ENCODE measurements at regions not wholly inside any gene's neighbourhood (a gene's known extent, or its start where the extent isn't known, plus 50 kb on each side); places are given as distances from the start of the nearest gene placed in this dataset.
"Not testable (repeated sequence)": the region's sequence is repeated elsewhere in the genome, so short reads cannot be mapped to it uniquely, and the experiment has no call there.

DNA sequence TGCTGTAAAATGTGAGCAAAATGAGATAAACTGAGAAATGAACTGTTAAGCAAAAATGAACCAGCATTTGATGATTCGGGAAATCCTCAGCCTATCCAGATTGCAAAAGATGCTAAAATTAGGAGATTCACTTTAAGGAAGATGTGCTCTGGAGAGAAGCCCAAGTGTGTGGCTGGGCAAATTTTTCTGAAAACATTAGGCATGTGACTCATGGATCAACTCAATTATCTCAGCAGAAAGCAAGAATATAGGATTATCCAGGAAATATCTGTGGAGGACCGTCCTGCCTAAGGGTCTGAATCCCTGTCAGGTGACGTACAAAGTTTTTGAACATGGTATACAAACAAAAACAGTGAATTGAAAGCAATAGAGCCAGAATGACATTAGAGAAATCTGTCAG, 1268.3 kb upstream of the TMEFF2 start:
- POLR2A ChIA-PET, result no interaction called here

DNA sequence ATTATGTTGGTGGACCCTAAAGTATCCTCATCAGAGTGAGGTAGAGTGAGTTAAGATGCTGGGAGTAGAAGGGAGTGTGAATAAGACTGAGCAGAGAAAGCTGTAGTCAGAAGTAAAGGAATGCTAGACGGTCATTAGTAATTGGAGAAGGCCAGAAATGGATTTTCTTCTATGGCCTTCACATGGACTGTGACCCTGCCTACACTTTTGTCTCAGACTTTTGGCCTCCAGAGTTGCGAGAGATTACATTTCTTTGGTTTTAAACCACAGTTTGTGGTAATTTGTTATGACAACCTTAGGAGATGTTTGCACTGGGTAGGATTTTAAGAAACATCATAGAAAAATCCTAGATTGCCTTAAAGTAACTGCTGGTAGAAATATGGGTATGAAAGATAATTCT, 1267.7 kb upstream of the TMEFF2 start:
- ChIA-PET POLR2A (no interaction called here), CTCF (no interaction called here)

More for the DNA sequence above, 1268.3 kb upstream of the TMEFF2 start:
- CTCF ChIA-PET, result no interaction called here

DNA sequence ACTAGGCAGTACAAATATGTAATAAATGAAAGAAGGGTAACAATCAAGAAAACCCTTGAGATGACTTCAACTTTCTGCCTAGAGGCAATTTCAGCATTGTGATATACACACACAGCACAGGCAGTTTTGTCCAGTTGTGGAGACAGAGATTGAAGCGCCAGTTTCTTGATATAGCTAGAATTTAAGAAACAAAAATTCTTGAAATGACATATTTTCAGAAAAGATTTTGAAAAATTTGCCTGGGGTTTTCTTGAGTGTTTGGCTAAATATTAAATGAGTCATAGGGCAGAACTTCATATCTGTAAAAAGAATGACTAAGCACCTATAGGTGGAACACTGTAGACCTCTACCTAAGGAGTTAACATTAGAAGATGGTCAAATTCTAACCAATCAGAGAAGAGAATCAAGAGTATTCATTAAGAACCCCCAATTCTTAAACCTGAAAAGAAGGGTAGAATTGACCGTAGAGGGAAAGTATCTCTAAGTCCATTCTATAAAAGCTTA, 1266.8 kb upstream of the TMEFF2 start:
- POLR2A ChIA-PET, result no interaction called here
- CTCF ChIA-PET, result no interaction called here

DNA sequence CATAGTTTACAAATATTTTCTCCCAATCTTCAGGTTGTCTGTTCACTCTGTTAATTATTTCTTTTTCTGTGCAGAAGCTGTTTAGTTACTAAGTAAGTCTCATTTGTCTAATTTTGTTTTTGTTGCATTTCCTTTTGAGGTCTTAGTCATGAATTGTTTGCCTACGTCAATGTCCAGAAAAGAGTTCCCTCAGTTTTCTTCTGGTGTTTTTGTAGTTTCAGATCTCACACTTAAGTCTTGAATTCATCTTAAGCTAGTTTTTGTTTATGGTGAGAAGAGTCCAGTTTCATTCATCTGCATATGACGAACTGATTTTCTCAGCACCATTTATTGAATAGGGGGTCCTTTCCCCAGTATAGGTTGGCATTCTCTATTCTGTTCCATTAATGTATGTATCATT, 1252.2 kb upstream of the TMEFF2 start:
- POLR2A ChIA-PET, result no interaction called here
- CTCF ChIA-PET, result no interaction called here

DNA sequence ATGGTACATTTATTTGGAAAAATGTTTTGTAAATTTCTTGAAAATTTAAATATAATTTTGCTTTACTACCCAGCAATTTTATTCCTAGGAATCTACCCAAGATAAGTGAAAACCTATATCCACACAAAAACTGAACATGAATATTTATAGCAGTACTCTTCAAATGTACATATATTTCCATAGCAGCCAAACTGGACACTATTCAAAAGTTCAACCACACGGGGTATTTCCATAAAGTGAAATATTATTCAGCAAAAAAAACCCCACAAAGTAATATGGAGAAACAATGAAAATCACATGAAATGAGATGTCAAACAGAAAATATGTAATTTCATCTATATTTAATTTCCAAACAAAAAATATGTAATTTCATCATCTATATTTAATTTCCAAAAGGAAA, 1247.6 kb upstream of the TMEFF2 start:
- CTCF ChIA-PET, result no interaction called here
- POLR2A ChIA-PET, result no interaction called here

DNA sequence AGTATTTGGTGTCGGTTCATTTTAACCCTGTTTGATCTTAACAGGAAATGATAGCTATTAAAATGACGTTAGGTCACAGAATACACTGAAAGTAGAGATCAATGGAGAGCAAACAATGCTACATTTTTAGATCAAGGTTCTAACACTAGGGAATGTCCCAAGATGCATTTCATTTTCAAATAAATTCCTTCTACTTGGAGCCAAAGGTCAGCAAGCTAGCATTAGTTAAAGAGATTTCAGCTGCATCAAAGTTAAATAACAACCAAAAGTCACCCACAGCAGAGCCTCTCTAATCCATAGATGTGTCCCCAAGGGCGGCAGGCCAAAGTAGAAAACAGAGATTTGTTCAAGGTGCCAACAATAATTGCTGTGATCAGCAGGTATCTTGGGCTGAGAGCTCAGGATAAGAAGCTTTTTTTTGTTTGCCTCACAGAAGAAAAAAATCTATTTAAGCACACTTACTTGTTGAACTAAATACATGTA, 1233.6 kb upstream of the TMEFF2 start:
- CTCF ChIA-PET, result no interaction called here
- POLR2A ChIA-PET, result no interaction called here

DNA sequence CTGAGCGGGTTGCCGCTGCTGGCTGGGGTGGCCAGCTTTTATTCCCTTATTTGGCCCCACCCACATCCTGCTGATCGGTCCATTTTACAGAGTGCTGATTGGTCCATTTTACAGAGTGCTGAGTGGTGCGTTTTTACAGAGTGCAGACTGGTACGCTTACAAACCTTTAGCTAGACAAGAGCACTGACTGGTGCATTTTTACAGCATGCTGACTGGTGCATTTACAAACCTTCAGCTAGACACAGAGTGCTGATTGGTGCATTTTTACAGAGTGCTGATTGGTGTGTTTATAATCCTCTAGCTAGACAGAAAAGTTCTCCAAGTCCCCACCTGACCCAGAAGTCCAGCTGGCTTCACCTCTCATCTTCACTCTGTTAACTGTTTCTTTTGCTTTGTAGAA, 1217.6 kb upstream of the TMEFF2 start:
- POLR2A ChIA-PET, CTCF ChIA-PET: not testable (repeated sequence)

DNA sequence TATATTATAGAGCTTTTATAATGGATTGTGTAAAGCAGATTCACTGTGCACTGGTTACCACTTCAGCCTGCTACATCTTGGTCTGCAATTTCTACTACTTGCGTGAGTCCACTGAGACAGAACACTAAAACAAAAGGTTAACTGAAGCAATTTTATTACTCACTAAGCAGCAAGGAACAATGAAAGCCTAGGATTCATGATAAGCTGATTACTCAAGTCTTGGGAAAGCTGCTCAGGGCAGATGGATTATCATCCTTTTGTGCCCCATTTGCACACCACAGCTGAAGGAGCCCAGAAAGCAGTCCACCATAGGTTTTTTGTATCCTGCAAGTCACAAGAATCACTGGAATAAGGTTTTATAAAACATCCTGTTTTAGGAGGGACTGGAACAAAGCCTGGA, 1215.2 kb upstream of the TMEFF2 start:
- CTCF ChIA-PET, result no interaction called here
- POLR2A ChIA-PET, result no interaction called here

DNA sequence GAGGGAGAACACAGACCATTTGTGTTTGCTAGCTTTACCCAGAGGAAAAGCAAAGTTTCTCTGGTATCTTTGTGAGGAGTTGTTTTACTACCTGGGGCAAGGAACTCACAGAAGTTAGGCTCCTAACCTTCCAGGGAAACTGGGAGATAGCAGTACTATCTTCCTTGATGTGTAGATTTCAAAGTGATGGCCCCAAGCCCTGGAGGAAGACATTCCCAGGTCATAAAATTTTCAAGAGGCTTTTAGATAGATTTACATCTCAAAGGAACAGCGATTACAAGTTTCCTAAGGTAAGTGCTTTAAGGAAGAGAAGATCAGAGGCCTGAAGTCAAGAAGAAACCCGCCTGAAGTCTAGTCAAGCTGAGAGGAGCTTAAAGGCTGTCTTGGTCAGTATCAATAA, 1187.8 kb upstream of the TMEFF2 start:
- CTCF ChIA-PET, result no interaction called here
- POLR2A ChIA-PET, result no interaction called here

DNA sequence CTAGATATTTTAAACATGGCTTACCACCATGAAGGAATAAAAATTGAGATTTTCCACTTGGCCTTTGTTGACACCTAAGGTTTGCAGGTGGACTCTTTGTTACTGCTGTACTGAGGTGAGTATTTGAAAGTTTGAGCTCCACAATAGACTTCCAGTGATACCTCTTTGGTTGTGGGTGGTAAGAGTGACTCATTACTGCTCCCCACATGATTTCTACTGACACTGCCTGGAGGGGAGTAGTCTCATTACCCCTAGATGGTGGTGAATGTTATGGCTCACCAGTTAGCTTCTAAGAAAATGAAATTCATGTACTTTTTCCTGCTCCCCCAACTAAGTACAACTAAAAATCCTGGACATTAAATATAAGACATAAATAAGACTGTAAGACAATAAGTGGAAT, 1183.1 kb upstream of the TMEFF2 start:
- POLR2A ChIA-PET, result no interaction called here
- CTCF ChIA-PET, result no interaction called here

DNA sequence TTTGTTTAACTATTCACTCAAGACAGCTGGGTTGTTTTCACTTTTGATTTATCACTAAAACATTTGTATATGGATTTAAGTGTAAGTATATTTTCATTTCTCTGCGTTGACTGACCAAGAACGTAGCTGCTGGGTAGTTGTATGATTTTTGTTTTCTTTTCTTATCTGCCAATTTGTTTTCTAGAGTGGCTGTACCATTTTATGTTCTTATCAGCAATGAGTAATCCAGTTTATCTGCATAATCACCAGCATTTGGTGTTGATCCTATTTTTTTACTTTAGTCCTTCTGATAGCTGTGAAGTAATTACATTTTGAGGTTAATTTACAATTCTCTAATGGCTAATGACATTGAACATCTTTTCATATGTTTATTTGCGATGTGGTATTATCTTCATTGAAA, 1178.4 kb upstream of the TMEFF2 start:
- POLR2A ChIA-PET, result no interaction called here
- CTCF ChIA-PET, result no interaction called here

DNA sequence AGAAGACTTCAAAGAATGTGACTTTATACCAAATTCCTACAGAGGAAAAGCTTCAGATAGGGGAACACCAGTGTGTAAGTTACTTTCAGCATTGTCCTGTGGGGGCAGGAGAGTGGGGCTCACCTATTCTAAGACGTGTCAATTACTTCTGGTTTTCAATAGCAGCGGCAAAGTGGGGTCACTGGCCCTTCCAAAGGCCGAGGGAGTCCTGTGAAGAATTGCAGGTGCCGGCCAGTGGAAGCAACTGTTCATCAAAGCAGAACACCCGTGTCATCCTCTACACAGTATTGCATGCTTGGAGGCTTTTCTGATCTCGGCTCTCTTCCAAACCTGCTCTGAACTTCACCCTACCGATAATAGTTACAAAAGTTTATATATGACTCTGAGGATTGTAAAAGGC, 1176.5 kb upstream of the TMEFF2 start:
- ChIA-PET CTCF (no interaction called here), POLR2A (no interaction called here)

DNA sequence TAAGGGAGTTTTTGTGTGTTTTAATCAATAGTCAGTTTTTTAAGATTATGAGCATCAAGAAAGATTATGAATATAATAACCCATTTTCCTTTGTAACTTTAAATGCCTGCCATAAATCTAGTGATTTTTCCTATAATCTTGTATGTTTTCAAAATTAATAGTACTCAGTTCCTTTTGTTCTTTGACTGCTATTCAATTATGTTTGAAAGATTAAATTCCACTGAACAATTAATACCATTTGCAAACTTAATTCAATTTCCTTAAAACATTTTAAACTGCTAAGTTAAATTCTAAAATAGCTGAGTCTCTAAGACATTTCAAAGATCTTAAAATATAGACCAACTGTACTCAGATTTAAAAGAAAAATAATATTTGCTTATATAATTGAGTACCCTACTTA, 1173.9 kb upstream of the TMEFF2 start:
- ChIA-PET CTCF (no interaction called here), POLR2A (no interaction called here)

DNA sequence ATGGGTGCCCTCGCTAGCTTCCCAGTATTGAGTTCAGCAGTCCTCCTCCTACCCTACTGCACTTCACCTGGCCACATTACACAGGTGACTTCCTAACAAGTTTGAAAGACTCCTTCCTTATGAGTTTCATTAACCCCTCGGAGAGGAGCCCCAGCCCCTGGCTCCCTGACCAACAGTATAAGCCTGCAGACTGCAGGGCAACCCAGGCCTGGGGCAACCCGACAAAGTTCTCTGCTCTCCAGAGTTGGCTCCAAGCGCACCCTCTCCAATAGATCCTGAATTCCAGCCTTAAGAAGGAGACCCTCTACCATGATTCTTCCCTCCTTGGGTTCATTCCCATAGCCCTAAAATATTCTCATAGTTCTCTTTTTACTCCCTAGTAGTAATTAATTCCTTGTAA, 1162.8 kb upstream of the TMEFF2 start:
- ChIA-PET POLR2A (no interaction called here), CTCF (no interaction called here)

DNA sequence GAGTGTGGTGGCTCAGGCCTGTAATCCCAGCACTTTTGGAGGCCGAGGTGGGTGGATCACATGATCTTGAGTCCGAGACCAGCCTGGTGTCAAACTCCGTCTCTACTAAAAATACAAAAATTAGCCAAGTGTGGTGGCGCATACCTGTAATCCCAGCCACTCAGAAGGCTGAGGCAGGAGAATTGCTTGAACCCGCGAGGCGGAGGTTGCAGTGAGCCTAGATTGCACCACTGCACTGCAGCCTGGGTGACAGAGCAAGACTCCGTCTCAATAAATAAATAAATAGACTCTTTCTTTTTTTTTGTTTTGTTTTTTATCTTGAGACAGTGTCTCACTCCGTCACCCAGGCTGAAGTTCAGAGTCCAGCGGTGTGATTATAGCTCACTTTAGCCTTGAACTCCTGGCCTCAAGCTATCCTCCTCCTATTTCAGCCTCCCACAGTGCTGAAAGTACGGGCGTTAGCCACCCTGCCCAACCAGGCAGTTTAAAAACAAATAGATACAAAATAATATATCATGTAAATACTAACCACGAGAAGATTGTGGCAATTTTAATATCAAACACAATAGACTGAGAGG, 1158.0 kb upstream of the TMEFF2 start:
- CTCF ChIA-PET, POLR2A ChIA-PET: not testable (repeated sequence)

DNA sequence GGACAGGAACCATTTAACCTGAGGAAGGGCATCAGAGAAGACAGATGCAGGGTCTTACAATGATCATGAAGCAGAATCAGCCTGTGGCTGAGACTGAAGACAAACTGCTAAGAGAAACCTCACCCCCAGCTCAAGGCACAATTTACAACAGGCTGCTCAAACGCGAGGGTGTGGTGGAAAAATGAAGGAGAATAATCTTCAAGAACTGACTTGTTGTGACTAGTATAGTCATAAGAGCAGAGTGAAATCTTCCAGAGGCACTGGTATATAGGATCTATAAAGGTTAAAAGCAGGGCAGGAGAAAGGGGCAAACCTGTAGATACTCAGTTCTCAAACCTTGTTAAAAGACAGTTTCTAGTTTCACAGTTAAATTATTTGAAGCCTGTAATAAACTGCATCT, 1155.8 kb upstream of the TMEFF2 start:
- CTCF ChIA-PET, result no interaction called here
- POLR2A ChIA-PET, result no interaction called here

DNA sequence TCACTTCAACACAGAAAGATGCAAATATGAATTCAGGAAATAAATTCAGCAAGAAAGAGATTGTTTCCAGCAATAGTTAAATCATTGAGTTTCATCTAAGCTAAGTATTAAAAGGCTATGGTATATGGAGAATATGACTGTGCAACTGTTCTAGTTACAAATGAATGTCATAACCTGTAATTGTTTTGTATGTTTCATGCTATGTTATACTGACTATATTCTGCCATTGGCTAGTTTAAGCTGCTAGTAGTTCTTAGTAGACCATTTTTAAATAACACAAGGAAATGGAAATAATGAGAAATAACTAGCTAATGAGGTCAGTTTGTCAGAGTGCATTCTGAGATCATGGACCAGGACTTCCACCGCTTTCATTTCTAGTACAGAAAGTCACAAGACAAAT, 1154.9 kb upstream of the TMEFF2 start:
- ChIA-PET CTCF (no interaction called here), POLR2A (no interaction called here)

DNA sequence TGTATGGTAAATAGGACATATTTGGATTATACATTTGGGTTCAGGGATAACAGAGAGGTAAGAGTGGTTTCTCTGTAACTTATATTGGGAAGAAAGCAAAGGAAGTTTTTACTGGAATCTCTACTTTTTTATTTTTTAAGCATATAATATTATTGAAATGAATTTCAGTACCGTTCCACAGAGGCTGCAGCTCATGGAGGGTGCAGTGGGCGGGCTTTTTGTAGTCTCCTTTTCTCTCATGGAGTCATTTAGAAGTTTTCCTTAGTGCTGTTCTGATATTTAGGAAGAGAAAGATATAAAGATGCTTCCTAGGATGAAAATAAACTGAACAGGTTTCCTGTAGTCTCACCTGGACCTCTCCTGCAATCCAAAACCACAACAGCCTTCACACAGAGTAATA, 1153.3 kb upstream of the TMEFF2 start:
- ChIA-PET CTCF (no interaction called here), POLR2A (no interaction called here)

DNA sequence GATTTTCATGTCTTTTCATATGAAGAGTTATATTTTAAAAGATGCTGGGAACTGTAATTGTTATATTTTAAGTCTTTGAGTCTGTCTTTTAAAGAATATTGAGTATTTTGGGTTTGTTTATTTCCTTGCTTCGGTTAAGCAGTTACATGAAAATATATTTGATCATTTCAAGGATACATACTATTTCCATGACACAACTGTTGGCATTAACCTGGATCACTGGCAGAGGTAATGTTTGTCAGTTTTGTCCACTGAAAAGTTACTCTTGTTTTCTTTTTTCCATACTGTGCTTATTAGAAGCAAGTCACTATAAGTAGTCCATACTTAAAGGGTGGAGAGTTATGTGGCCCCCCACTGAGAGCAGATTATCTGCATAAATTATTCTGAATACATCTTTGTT, 1142.0 kb upstream of the TMEFF2 start:
- ChIA-PET POLR2A (no interaction called here), CTCF (no interaction called here)

DNA sequence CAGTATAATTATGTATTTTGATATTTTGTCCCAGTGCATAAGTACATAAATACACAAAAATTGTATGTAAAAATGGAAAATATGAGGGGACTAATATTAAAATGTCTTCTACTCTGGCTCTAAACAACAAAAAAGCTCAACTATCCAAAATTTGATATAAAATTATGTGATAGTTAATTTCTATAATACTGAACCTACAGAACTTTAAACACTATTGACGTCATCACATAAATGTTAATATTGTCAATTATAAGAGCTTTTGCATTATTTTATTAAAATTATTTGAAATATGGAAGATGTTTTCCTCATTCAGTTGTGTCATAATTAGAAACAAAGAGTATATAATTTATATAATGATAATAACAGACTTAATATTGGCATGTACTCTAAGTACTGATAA, 1139.7 kb upstream of the TMEFF2 start:
- ChIA-PET POLR2A (no interaction called here), CTCF (no interaction called here)

DNA sequence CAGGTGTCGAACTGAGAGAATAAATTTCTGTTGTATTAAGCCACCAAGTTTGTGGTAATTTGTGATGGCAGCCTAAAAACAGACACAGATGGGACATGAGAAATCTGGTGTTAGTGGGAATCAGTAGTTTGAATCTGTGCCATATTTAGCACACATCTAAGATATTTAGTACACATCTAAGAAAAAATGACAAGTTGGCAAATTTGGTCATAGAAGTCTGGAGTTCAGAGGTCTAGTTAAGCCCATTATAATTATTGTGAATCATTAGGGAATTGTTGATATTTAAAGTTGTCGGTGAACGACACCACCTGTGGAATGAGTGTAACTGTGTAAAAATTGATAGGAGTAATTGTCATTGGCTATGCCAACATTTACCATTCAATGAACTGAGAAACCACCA, 1138.8 kb upstream of the TMEFF2 start:
- POLR2A ChIA-PET, result no interaction called here
- CTCF ChIA-PET, result no interaction called here

DNA sequence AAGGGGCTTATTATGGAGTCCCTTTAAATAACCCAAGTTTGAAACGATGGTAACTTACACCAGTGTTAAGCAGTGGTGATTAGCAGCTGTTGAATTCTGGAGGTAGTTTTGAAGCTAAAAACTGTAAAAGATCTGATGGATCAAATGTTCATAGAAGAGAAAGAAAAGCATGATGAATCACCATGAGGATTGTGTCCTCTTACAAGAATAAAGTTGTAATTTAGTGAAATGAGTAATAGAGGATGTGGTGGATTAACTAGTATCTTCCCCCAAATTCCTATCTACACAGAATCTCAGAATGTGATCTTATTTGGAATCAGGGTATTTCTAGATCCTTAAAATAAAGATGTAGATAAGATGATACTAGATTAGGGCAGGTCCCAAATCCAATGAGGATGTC, 1138.2 kb upstream of the TMEFF2 start:
- ChIA-PET POLR2A (no interaction called here), CTCF (no interaction called here)

DNA sequence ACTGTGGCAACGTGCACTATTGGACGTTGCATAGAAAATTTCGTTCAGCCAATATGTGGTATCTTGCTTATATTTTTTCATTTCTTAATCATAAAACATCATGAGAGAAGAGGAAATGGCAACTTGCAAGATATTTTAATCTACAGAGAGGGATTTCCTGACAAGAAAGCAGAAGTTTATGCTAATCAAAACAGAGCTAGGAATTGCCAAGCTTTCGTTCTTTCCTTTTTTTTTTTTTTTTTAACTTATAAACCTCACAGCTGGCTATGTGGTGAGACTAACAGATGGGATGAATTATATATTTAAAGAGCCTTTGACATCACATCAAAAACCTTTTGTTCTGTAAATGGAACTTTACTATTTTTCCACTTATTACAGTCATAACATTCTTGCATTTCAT, 1136.9 kb upstream of the TMEFF2 start:
- ChIA-PET CTCF (no interaction called here), POLR2A (no interaction called here)
